DND-41 (cell line): ENCODE measurements at regions not wholly inside any gene's neighbourhood (a gene's known extent, or its start where the extent isn't known, plus 50 kb on each side); places are given as distances from the start of the nearest gene placed in this dataset.

Experiments
- ATAC-seq: fragments of 200-7000 bp; cut with Tn5 transposase; 3 replicates; pipeline ENCODE4 v1.9.1; 2021; ENCODE audit warnings: low read depth; ENCODE audit not compliant: insufficient read depth
- DNase-seq: peaks from one replicate; pipeline ENCODE4 v3.0.0-alpha.2; 2020
- H2AFZ ChIP-seq: 2 replicates; pipeline ENCODE4 v1.6.0; 2012; ENCODE audit warnings: low read depth, low read length
- H3K27ac ChIP-seq: 2 replicates; pipeline ENCODE4 v1.5.1; 2012; ENCODE audit warnings: low read length, inconsistent platforms
- H3K27me3 ChIP-seq: fragments of 200-600 bp; sonication (generic); 2 replicates; pipeline ENCODE4 v1.6.0; 2012; ENCODE audit warnings: low read length, mild to moderate bottlenecking, inconsistent platforms; ENCODE audit not compliant: insufficient read depth, poor library complexity
- H3K36me3 ChIP-seq: 2 replicates; pipeline ENCODE4 v1.5.1; 2012; ENCODE audit warnings: low read length, inconsistent platforms; ENCODE audit not compliant: insufficient read depth
- H3K4me1 ChIP-seq: 2 replicates; pipeline ENCODE4 v1.5.1; 2012; ENCODE audit warnings: mild to moderate bottlenecking, low read length; ENCODE audit not compliant: insufficient read depth
- H3K4me2 ChIP-seq: 2 replicates; pipeline ENCODE4 v1.6.0; 2012; ENCODE audit warnings: mild to moderate bottlenecking, moderate library complexity, low read length, inconsistent platforms; ENCODE audit not compliant: insufficient read depth
- H3K4me3 ChIP-seq, 2 experiments: fragments of 200-600 bp in 1 of 2; shearing (Covaris generic) in 1 of 2; 2 replicates each; pipeline ENCODE4 v1.5.1; 2012 to 2016; ENCODE audit warnings: inconsistent platforms in 2 of 2, low read length in 2 of 2, mild to moderate bottlenecking in 2 of 2, low read depth in 1 of 2, moderate library complexity in 1 of 2
- H3K79me2 ChIP-seq: 2 replicates; pipeline ENCODE4 v1.6.0; 2012; ENCODE audit warnings: low read length, inconsistent platforms; ENCODE audit not compliant: insufficient read depth
- H3K9ac ChIP-seq: 2 replicates; pipeline ENCODE4 v1.6.0; 2012; ENCODE audit warnings: low read depth, mild to moderate bottlenecking, inconsistent platforms, low read length, moderate library complexity
- H3K9me3 ChIP-seq: 2 replicates; pipeline ENCODE4 v1.5.1; 2012; ENCODE audit warnings: low read length, moderate library complexity, mild to moderate bottlenecking, inconsistent platforms; ENCODE audit not compliant: insufficient read depth, severe bottlenecking
- H4K20me1 ChIP-seq: 2 replicates; pipeline ENCODE4 v1.6.0; 2012; ENCODE audit warnings: low read length; ENCODE audit not compliant: insufficient read depth
- EZH2 ChIP-seq: IDR thresholded peaks from 3 replicates; pipeline ENCODE4 v1.6.1; 2012; ENCODE audit warnings: borderline replicate concordance, low read depth, mild to moderate bottlenecking, moderate library complexity, low read length, inconsistent platforms; ENCODE audit not compliant: severe bottlenecking
- TF ChIP-seq, protein P1 (sequence below): IDR thresholded peaks from 2 replicates; pipeline ENCODE4 v1.5.1; 2012; ENCODE audit warnings: borderline replicate concordance, low read length, moderate library complexity, mild to moderate bottlenecking; ENCODE audit not compliant: poor library complexity, severe bottlenecking; ENCODE audit errors: extremely low read depth

- Histone ChIP-seq H3K9me3 (no peaks in the 10 kb centered on the region), H3K9ac (no peak overlapping the region), H3K4me2 (no peak overlapping the region), H3K27ac (no peak overlapping the region), H2AFZ (no peak overlapping the region), H4K20me1 (no peaks in the 10 kb centered on the region), H3K4me1 (peaks cover 25% of the 10 kb centered on the region), H3K4me3 (no peak overlapping the region), H3K27me3 (no peaks in the 10 kb centered on the region), H3K36me3 (no peaks in the 10 kb centered on the region), H3K79me2 (no peaks in the 10 kb centered on the region)
- ATAC-seq = no peak
- DNase-seq = no peak
- TF ChIP-seq, protein P1, sequence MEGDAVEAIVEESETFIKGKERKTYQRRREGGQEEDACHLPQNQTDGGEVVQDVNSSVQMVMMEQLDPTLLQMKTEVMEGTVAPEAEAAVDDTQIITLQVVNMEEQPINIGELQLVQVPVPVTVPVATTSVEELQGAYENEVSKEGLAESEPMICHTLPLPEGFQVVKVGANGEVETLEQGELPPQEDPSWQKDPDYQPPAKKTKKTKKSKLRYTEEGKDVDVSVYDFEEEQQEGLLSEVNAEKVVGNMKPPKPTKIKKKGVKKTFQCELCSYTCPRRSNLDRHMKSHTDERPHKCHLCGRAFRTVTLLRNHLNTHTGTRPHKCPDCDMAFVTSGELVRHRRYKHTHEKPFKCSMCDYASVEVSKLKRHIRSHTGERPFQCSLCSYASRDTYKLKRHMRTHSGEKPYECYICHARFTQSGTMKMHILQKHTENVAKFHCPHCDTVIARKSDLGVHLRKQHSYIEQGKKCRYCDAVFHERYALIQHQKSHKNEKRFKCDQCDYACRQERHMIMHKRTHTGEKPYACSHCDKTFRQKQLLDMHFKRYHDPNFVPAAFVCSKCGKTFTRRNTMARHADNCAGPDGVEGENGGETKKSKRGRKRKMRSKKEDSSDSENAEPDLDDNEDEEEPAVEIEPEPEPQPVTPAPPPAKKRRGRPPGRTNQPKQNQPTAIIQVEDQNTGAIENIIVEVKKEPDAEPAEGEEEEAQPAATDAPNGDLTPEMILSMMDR = no peak
- no peak for TF ChIP-seq EZH2
Measured at GRCh38 chr2:234133004-234133403, 82.5 kb downstream of the SPP2 start.

DNA sequence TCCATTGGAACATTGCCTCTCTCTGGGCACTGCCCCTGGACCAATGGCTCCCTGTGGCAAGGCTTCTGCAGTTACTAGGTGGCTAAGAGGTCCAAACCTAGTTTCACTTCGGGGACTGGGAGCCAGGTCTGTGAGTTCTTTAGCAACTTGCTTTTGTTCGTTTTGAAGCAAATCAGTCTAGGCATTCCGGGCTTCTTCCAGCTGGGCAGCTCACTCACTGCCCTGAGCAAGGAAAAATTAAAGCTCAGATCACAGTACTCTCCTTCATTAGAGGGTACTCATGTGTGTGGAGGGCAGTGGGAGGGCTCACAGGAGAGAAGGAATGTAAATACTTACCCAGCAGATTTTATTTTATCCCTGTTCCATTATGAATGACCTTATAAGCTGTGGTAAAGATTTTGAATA is 80.3 kb downstream of the SPP2 start:
- H3K27me3 ChIP-seq = no peaks in the 10 kb centered on the region
- H3K9ac ChIP-seq = no peak overlapping the region
- H3K4me1 ChIP-seq = peaks cover 4% of the 10 kb centered on the region
- H3K79me2 ChIP-seq = no peaks in the 10 kb centered on the region
- H3K36me3 ChIP-seq = no peaks in the 10 kb centered on the region
- DNase-seq (no peak), ATAC-seq (no peak)
- H2AFZ ChIP-seq = no peak overlapping the region
- H3K4me3 ChIP-seq = no peak overlapping the region
- no peaks in the 10 kb centered on the region for H4K20me1 ChIP-seq
- TF ChIP-seq, protein P1 = no peak
- TF ChIP-seq EZH2 = no peak
- H3K9me3 ChIP-seq = no peaks in the 10 kb centered on the region
- no peak overlapping the region for H3K27ac ChIP-seq
- H3K4me2 ChIP-seq = no peak overlapping the region

GRCh38 chr2:234128606-234129005 is 78.1 kb downstream of the SPP2 start:
- Histone ChIP-seq H2AFZ (no peak overlapping the region), H3K4me1 (no peaks in the 10 kb centered on the region), H3K9me3 (no peaks in the 10 kb centered on the region), H3K36me3 (no peaks in the 10 kb centered on the region), H4K20me1 (no peaks in the 10 kb centered on the region), H3K79me2 (no peaks in the 10 kb centered on the region), H3K27me3 (no peaks in the 10 kb centered on the region), H3K4me3 (no peak overlapping the region), H3K4me2 (no peak overlapping the region), H3K27ac (no peak overlapping the region), H3K9ac (no peak overlapping the region)
- DNase-seq (no peak), ATAC-seq (peak; percentile 70)
- TF ChIP-seq EZH2 = no peak
- TF ChIP-seq, protein P1 = no peak
